Keratinocyte (primary cell): ENCODE measurements at regions not wholly inside any gene's neighbourhood (a gene's known extent, or its start where the extent isn't known, plus 50 kb on each side); places are given as distances from the start of the nearest gene placed in this dataset.

Source experiments
- CTCF ChIP-seq, 3 experiments: IDR thresholded peaks in 1 of 3; conservative IDR thresholded peaks in 1 of 3; optimal IDR thresholded peaks in 1 of 3; 2 replicates in 2 of 3; 3 replicates in 1 of 3; pipeline versions ENCODE3 to v1.5.1; 2011; ENCODE audit warnings: low read length in 3 of 3, mild to moderate bottlenecking in 3 of 3, moderate library complexity in 2 of 3, control low read depth in 1 of 3, inconsistent platforms in 1 of 3; ENCODE audit not compliant: insufficient read depth in 2 of 3; ENCODE audit errors: extremely low read depth in 1 of 3
- EZH2 ChIP-seq: IDR thresholded peaks from one replicate; pipeline ENCODE4 v1.6.1; 2012; ENCODE audit warnings: inconsistent platforms, mild to moderate bottlenecking, low read length, moderate library complexity

GRCh38 chr1:55286856-55287602 is 71.9 kb upstream of the USP24 start:
- TF ChIP-seq CTCF (optimal IDR thresholded peaks at IDR 0.05 in 1 of 3, IDR thresholded peaks at IDR 0.05 in 1 of 3, conservative IDR thresholded peaks at IDR 0.05 in 1 of 3; ENCODE audit: extremely low read depth in 1 of 3, insufficient read depth in 2 of 3, low read length in 3 of 3) (no peak), EZH2 (no peak)
